ENCODE measurements at regions not wholly inside any gene's neighbourhood (a gene's known extent, or its start where the extent isn't known, plus 50 kb on each side); places are given as distances from the start of the nearest gene placed in this dataset.

GRCh38 chr7:125636320-125636962, 706.8 kb upstream of the POT1 start:
- Histone ChIP-seq H3K27me3 (ENCODE audit: control insufficient read depth in 2 of 2, insufficient read depth in 1 of 2, low read length in 1 of 2) (no peaks in the 10 kb centered on the region), H3K9me3 (ENCODE audit: control insufficient read depth in 2 of 2, insufficient read depth in 1 of 2, low read length in 1 of 2) (no peaks in the 10 kb centered on the region), H3K36me3 (ENCODE audit: control insufficient read depth in 2 of 2, insufficient read depth in 2 of 2, low read length in 1 of 2) (no peaks in the 10 kb centered on the region), H3K4me3 (ENCODE audit: low read length in 2 of 2) (no peak overlapping the region), H3K4me1 (ENCODE audit: control insufficient read depth in 2 of 2, insufficient read depth in 2 of 2, low read length in 2 of 2) (no peaks in the 10 kb centered on the region), H3K27ac (ENCODE audit: low read depth in 1 of 2, low read length in 1 of 2) (no peak overlapping the region)
- no peak for DNase-seq (ENCODE audit: low read depth in 6 of 9, low spot score in 9 of 9)

- DNase-seq (ENCODE audit: low read depth in 6 of 9, low spot score in 9 of 9), result no peak
Observed at GRCh38 chr7:125618516-125618915, 688.9 kb upstream of the POT1 start.

GRCh38 chr7:125611582-125611981, 682.0 kb upstream of the POT1 start:
- H3K4me1 ChIP-seq (ENCODE audit: control insufficient read depth in 2 of 2, insufficient read depth in 2 of 2, low read length in 2 of 2), result no peaks in the 10 kb centered on the region
- no peaks in the 10 kb centered on the region for H3K9me3 ChIP-seq (ENCODE audit: control insufficient read depth in 2 of 2, insufficient read depth in 1 of 2, low read length in 1 of 2)
- no peaks in the 10 kb centered on the region for H3K36me3 ChIP-seq (ENCODE audit: control insufficient read depth in 2 of 2, insufficient read depth in 2 of 2, low read length in 1 of 2)
- no peak for DNase-seq (ENCODE audit: low read depth in 6 of 9, low spot score in 9 of 9)
- no peaks in the 10 kb centered on the region for H3K27me3 ChIP-seq (ENCODE audit: control insufficient read depth in 2 of 2, insufficient read depth in 1 of 2, low read length in 1 of 2)
- H3K27ac ChIP-seq (ENCODE audit: low read depth in 1 of 2, low read length in 1 of 2), result no peak overlapping the region
- no peak overlapping the region for H3K4me3 ChIP-seq (ENCODE audit: low read length in 2 of 2)

More at GRCh38 chr7:125618516-125618915, 688.9 kb upstream of the POT1 start:
- Histone ChIP-seq H3K4me1 (ENCODE audit: control insufficient read depth in 2 of 2, insufficient read depth in 2 of 2, low read length in 2 of 2) (no peaks in the 10 kb centered on the region), H3K36me3 (ENCODE audit: control insufficient read depth in 2 of 2, insufficient read depth in 2 of 2, low read length in 1 of 2) (no peaks in the 10 kb centered on the region), H3K4me3 (ENCODE audit: low read length in 2 of 2) (no peak overlapping the region), H3K27ac (ENCODE audit: low read depth in 1 of 2, low read length in 1 of 2) (no peak overlapping the region), H3K27me3 (ENCODE audit: control insufficient read depth in 2 of 2, insufficient read depth in 1 of 2, low read length in 1 of 2) (no peaks in the 10 kb centered on the region), H3K9me3 (ENCODE audit: control insufficient read depth in 2 of 2, insufficient read depth in 1 of 2, low read length in 1 of 2) (peaks cover 0 to 7% of the 10 kb centered on the region in 2 donors)
- 92% methylated on average over 2 of the region's 2 CpGs for WGBS

- no peak overlapping the region for H3K4me3 ChIP-seq (ENCODE audit: low read length in 2 of 2)
- no peaks in the 10 kb centered on the region for H3K9me3 ChIP-seq (ENCODE audit: control insufficient read depth in 2 of 2, insufficient read depth in 1 of 2, low read length in 1 of 2)
- H3K27ac ChIP-seq (ENCODE audit: low read depth in 1 of 2, low read length in 1 of 2), result no peak overlapping the region
- DNase-seq (ENCODE audit: low read depth in 6 of 9, low spot score in 9 of 9), result no peak
- H3K36me3 ChIP-seq (ENCODE audit: control insufficient read depth in 2 of 2, insufficient read depth in 2 of 2, low read length in 1 of 2), result no peaks in the 10 kb centered on the region
- no peaks in the 10 kb centered on the region for H3K4me1 ChIP-seq (ENCODE audit: control insufficient read depth in 2 of 2, insufficient read depth in 2 of 2, low read length in 2 of 2)
- no peaks in the 10 kb centered on the region for H3K27me3 ChIP-seq (ENCODE audit: control insufficient read depth in 2 of 2, insufficient read depth in 1 of 2, low read length in 1 of 2)
- WGBS, result 70% methylated on average over 3 of the region's 3 CpGs
Observed at GRCh38 chr7:125606671-125607070, 677.0 kb upstream of the POT1 start.

GRCh38 chr7:125605241-125605640, 675.6 kb upstream of the POT1 start:
- Histone ChIP-seq H3K4me1 (ENCODE audit: control insufficient read depth in 2 of 2, insufficient read depth in 2 of 2, low read length in 2 of 2) (no peaks in the 10 kb centered on the region), H3K36me3 (ENCODE audit: control insufficient read depth in 2 of 2, insufficient read depth in 2 of 2, low read length in 1 of 2) (no peaks in the 10 kb centered on the region), H3K4me3 (ENCODE audit: low read length in 2 of 2) (no peak overlapping the region), H3K27me3 (ENCODE audit: control insufficient read depth in 2 of 2, insufficient read depth in 1 of 2, low read length in 1 of 2) (no peaks in the 10 kb centered on the region), H3K9me3 (ENCODE audit: control insufficient read depth in 2 of 2, insufficient read depth in 1 of 2, low read length in 1 of 2) (no peaks in the 10 kb centered on the region), H3K27ac (ENCODE audit: low read depth in 1 of 2, low read length in 1 of 2) (no peak overlapping the region)
- WGBS, result 82% methylated on average over 2 of the region's 2 CpGs
- DNase-seq (ENCODE audit: low read depth in 6 of 9, low spot score in 9 of 9), result no peak

- Histone ChIP-seq H3K27ac (ENCODE audit: low read depth in 1 of 2, low read length in 1 of 2) (no peak overlapping the region), H3K4me3 (ENCODE audit: low read length in 2 of 2) (no peak overlapping the region), H3K27me3 (ENCODE audit: control insufficient read depth in 2 of 2, insufficient read depth in 1 of 2, low read length in 1 of 2) (no peaks in the 10 kb centered on the region), H3K9me3 (ENCODE audit: control insufficient read depth in 2 of 2, insufficient read depth in 1 of 2, low read length in 1 of 2) (no peaks in the 10 kb centered on the region), H3K4me1 (ENCODE audit: control insufficient read depth in 2 of 2, insufficient read depth in 2 of 2, low read length in 2 of 2) (no peaks in the 10 kb centered on the region), H3K36me3 (ENCODE audit: control insufficient read depth in 2 of 2, insufficient read depth in 2 of 2, low read length in 1 of 2) (no peaks in the 10 kb centered on the region)
- WGBS, result 90% methylated on average over 1 of the region's 1 CpG
- DNase-seq (ENCODE audit: low read depth in 6 of 9, low spot score in 9 of 9), result no peak
Observed at GRCh38 chr7:125602441-125602840, 672.8 kb upstream of the POT1 start.

GRCh38 chr7:125599387-125599786, 669.8 kb upstream of the POT1 start:
- H3K27ac ChIP-seq (ENCODE audit: low read depth in 1 of 2, low read length in 1 of 2), result no peak overlapping the region
- no peaks in the 10 kb centered on the region for H3K36me3 ChIP-seq (ENCODE audit: control insufficient read depth in 2 of 2, insufficient read depth in 2 of 2, low read length in 1 of 2)
- no peak overlapping the region for H3K4me3 ChIP-seq (ENCODE audit: low read length in 2 of 2)
- no peaks in the 10 kb centered on the region for H3K4me1 ChIP-seq (ENCODE audit: control insufficient read depth in 2 of 2, insufficient read depth in 2 of 2, low read length in 2 of 2)
- H3K27me3 ChIP-seq (ENCODE audit: control insufficient read depth in 2 of 2, insufficient read depth in 1 of 2, low read length in 1 of 2), result no peaks in the 10 kb centered on the region
- H3K9me3 ChIP-seq (ENCODE audit: control insufficient read depth in 2 of 2, insufficient read depth in 1 of 2, low read length in 1 of 2), result no peaks in the 10 kb centered on the region
- WGBS, result 90% methylated on average over 3 of the region's 3 CpGs
- DNase-seq (ENCODE audit: low read depth in 6 of 9, low spot score in 9 of 9), result no peak

- H3K4me3 ChIP-seq (ENCODE audit: low read length in 2 of 2), result no peak overlapping the region
- H3K4me1 ChIP-seq (ENCODE audit: control insufficient read depth in 2 of 2, insufficient read depth in 2 of 2, low read length in 2 of 2), result no peaks in the 10 kb centered on the region
- WGBS, result 57% methylated on average over 6 of the region's 6 CpGs
- no peaks in the 10 kb centered on the region for H3K27me3 ChIP-seq (ENCODE audit: control insufficient read depth in 2 of 2, insufficient read depth in 1 of 2, low read length in 1 of 2)
- no peaks in the 10 kb centered on the region for H3K9me3 ChIP-seq (ENCODE audit: control insufficient read depth in 2 of 2, insufficient read depth in 1 of 2, low read length in 1 of 2)
- DNase-seq (ENCODE audit: low read depth in 6 of 9, low spot score in 9 of 9), result no peak
- no peaks in the 10 kb centered on the region for H3K36me3 ChIP-seq (ENCODE audit: control insufficient read depth in 2 of 2, insufficient read depth in 2 of 2, low read length in 1 of 2)
- H3K27ac ChIP-seq (ENCODE audit: low read depth in 1 of 2, low read length in 1 of 2), result no peak overlapping the region
Observed at GRCh38 chr7:125592331-125592730, 662.7 kb upstream of the POT1 start.

GRCh38 chr7:125573126-125573525, 643.5 kb upstream of the POT1 start:
- Histone ChIP-seq H3K36me3 (ENCODE audit: control insufficient read depth in 2 of 2, insufficient read depth in 2 of 2, low read length in 1 of 2) (no peaks in the 10 kb centered on the region), H3K27me3 (ENCODE audit: control insufficient read depth in 2 of 2, insufficient read depth in 1 of 2, low read length in 1 of 2) (no peaks in the 10 kb centered on the region), H3K9me3 (ENCODE audit: control insufficient read depth in 2 of 2, insufficient read depth in 1 of 2, low read length in 1 of 2) (no peaks in the 10 kb centered on the region), H3K27ac (ENCODE audit: low read depth in 1 of 2, low read length in 1 of 2) (no peak overlapping the region), H3K4me1 (ENCODE audit: control insufficient read depth in 2 of 2, insufficient read depth in 2 of 2, low read length in 2 of 2) (no peaks in the 10 kb centered on the region), H3K4me3 (ENCODE audit: low read length in 2 of 2) (no peak overlapping the region)
- DNase-seq (ENCODE audit: low read depth in 6 of 9, low spot score in 9 of 9), result no peak
- WGBS, result 54% methylated on average over 4 of the region's 4 CpGs

- Histone ChIP-seq H3K27me3 (ENCODE audit: control insufficient read depth in 2 of 2, insufficient read depth in 1 of 2, low read length in 1 of 2) (no peaks in the 10 kb centered on the region), H3K4me1 (ENCODE audit: control insufficient read depth in 2 of 2, insufficient read depth in 2 of 2, low read length in 2 of 2) (no peaks in the 10 kb centered on the region), H3K4me3 (ENCODE audit: low read length in 2 of 2) (no peak overlapping the region), H3K36me3 (ENCODE audit: control insufficient read depth in 2 of 2, insufficient read depth in 2 of 2, low read length in 1 of 2) (no peaks in the 10 kb centered on the region), H3K27ac (ENCODE audit: low read depth in 1 of 2, low read length in 1 of 2) (no peak overlapping the region), H3K9me3 (ENCODE audit: control insufficient read depth in 2 of 2, insufficient read depth in 1 of 2, low read length in 1 of 2) (no peaks in the 10 kb centered on the region)
- no peak for DNase-seq (ENCODE audit: low read depth in 6 of 9, low spot score in 9 of 9)
- 95% methylated on average over 1 of the region's 1 CpG for WGBS
Observed at GRCh38 chr7:125572414-125572813, 642.8 kb upstream of the POT1 start.

Measured in thymus (tissue), 11 donors.